ENCODE measurements at regions not wholly inside any gene's neighbourhood (a gene's known extent, or its start where the extent isn't known, plus 50 kb on each side); places are given as distances from the start of the nearest gene placed in this dataset.

DNA sequence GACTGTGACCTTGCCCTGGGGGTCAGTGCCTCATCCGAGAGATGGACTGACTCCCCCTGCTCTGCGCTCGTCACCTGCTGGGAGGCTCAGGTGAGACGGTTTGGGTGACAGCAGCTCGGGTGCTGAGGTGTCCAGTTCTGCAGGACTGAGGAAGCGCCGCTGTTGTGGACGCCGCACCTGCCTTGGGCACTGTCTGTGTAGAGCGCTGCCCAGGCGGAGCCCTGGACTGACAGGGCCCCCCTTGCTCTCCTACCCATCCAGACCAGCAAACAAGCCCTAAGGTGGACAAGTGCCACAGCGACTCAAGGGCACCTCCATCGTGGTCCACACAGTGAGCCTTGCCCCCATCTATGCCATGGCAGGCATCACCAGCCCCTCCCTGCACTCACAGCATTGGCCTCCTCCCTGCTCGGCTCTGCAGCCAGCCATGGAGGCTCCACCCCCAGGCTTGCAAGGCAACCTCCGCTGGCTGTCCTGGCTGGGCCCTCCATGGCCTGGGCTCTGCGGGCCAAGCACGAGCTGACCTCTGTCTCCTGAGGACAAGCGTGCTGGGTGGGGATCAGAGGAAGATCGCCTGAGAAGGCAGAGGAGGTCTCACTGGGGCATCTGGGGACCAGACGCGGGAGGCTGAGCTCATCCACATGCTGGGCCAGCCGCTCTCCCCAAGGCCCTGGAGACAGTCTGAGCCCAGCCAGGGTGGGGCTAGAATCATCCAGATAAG, 87.1 kb upstream of the COL5A1 start:
- TF ChIP-seq POLR2AphosphoS5 (IDR thresholded peaks at IDR 0.05; ENCODE audit: low read depth, low read length), result no peak
- TF ChIP-seq, protein P1, sequence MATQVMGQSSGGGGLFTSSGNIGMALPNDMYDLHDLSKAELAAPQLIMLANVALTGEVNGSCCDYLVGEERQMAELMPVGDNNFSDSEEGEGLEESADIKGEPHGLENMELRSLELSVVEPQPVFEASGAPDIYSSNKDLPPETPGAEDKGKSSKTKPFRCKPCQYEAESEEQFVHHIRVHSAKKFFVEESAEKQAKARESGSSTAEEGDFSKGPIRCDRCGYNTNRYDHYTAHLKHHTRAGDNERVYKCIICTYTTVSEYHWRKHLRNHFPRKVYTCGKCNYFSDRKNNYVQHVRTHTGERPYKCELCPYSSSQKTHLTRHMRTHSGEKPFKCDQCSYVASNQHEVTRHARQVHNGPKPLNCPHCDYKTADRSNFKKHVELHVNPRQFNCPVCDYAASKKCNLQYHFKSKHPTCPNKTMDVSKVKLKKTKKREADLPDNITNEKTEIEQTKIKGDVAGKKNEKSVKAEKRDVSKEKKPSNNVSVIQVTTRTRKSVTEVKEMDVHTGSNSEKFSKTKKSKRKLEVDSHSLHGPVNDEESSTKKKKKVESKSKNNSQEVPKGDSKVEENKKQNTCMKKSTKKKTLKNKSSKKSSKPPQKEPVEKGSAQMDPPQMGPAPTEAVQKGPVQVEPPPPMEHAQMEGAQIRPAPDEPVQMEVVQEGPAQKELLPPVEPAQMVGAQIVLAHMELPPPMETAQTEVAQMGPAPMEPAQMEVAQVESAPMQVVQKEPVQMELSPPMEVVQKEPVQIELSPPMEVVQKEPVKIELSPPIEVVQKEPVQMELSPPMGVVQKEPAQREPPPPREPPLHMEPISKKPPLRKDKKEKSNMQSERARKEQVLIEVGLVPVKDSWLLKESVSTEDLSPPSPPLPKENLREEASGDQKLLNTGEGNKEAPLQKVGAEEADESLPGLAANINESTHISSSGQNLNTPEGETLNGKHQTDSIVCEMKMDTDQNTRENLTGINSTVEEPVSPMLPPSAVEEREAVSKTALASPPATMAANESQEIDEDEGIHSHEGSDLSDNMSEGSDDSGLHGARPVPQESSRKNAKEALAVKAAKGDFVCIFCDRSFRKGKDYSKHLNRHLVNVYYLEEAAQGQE (IDR thresholded peaks at IDR 0.05; ENCODE audit: insufficient read depth in 1 of 2, low read depth in 2 of 2, low read length in 2 of 2), result no peak
- no peak for TF ChIP-seq TAF1 (IDR thresholded peaks at IDR 0.05; ENCODE audit: borderline replicate concordance, insufficient read depth, low read length)
- no peak for TF ChIP-seq SIN3A (IDR thresholded peaks at IDR 0.05; ENCODE audit: borderline replicate concordance, insufficient read depth, low read length)
- TF ChIP-seq FOXP2 (optimal IDR thresholded peaks at IDR 0.05; ENCODE audit: borderline replicate concordance, extremely low read depth, extremely low read length, insufficient read depth), result no peak

All from PFSK-1 (cell line).